Heart left ventricle (tissue), 13 donors: ENCODE measurements at regions not wholly inside any gene's neighbourhood (a gene's known extent, or its start where the extent isn't known, plus 50 kb on each side); places are given as distances from the start of the nearest gene placed in this dataset.

Experiments
- POLR2A ChIP-seq, 2 donors: fragments of 450-650 bp; IDR thresholded peaks; one replicate each; pipeline ENCODE4 v1.6.1; 2017; ENCODE audit warnings: antibody characterized with exemption in 2 of 2, mild to moderate bottlenecking in 2 of 2, moderate library complexity in 2 of 2
- TF ChIP-seq, protein P1 (sequence below), 12 donors: fragments of 200-600 bp; sonication (generic) in 4 of 12; IDR thresholded peaks; one replicate each; pipeline versions ENCODE4 v1.5.0 to v1.8.0; 2018 to 2022; ENCODE audit warnings: antibody characterized with exemption in 12 of 12, mild to moderate bottlenecking in 5 of 12
- donor health status: ischemic (EF 13 %, LVEDD 7.1; RV severe dilation, severe dysfunction).
- donor health status: DM: no; HTN: yes; CAD: no.
- donor health status: DM: no; HTN: no; CAD: no.
- donor health status: ischemic (EF 25% LVEDD 6.9; RV normal size, moderate dysfunction).
- donor health status: ischemic (EF 25% LVEDD 5.7; RV mildly dilated, moderate dysfunction).
- donor health status: ischemic (EF 35%, LVEDD 5.7; RV mildly dilated, moderate dysfunction).
- donor health status: nonischemic (EF 11% LVEDD 7.7; RV severe dilation, severe dysfunction).
- donor health status: DM: yes; HTN: yes; CAD: no.
- donor health status: PGD.
- donor health status: ischemic (EF 29% LVEDD 5.4; RV normal size, mild dysfunction).
- donor health status: nonischemic (EF 23%, LVEDD 6.1; RV moderate dilation, normal function).

DNA sequence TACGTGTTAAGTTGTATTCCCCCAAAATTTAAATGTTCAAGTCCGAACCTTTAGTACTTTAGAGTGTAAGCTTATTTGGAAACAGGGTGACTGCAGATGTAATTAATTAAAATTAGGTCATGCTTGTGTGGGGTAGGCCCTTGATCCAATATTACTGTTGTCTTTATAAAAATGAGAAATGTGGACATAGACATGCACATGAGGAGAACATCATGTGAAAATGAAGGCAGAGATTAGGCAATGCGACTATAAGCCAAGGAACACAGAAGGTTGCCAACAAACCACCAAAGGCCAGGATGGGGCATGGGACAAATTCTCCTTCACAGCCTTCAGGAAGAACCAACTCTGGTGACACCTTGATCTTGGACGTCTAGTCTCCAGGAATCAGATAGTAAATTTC, 1698.4 kb upstream of the SLC10A2 start:
- TF ChIP-seq, protein P1, sequence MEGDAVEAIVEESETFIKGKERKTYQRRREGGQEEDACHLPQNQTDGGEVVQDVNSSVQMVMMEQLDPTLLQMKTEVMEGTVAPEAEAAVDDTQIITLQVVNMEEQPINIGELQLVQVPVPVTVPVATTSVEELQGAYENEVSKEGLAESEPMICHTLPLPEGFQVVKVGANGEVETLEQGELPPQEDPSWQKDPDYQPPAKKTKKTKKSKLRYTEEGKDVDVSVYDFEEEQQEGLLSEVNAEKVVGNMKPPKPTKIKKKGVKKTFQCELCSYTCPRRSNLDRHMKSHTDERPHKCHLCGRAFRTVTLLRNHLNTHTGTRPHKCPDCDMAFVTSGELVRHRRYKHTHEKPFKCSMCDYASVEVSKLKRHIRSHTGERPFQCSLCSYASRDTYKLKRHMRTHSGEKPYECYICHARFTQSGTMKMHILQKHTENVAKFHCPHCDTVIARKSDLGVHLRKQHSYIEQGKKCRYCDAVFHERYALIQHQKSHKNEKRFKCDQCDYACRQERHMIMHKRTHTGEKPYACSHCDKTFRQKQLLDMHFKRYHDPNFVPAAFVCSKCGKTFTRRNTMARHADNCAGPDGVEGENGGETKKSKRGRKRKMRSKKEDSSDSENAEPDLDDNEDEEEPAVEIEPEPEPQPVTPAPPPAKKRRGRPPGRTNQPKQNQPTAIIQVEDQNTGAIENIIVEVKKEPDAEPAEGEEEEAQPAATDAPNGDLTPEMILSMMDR (IDR thresholded peaks at IDR 0.05): no peak
- TF ChIP-seq POLR2A (IDR thresholded peaks at IDR 0.05): no peak
